B cell (primary cell): ENCODE measurements at regions not wholly inside any gene's neighbourhood (a gene's known extent, or its start where the extent isn't known, plus 50 kb on each side); places are given as distances from the start of the nearest gene placed in this dataset.

ENCODE experiments used
- ATAC-seq: fragments of 200-7000 bp; cut with Tn5 transposase; one replicate; pipeline ENCODE4 v1.10.0; 2021; ENCODE audit warnings: low read depth, mild to moderate bottlenecking, moderate number of reproducible peaks, moderate library complexity
- CTCF ChIA-PET: fragments of 350-600 bp; sonication (Branson Sonifier 250); formaldehyde crosslinking; loops from one replicate; lab custom pipeline; 2021; ENCODE audit warnings: antibody characterized with exemption, inconsistent platforms; lab: Charles Lee
- POLR2A ChIA-PET: fragments of 350-600 bp; sonication (Branson Sonifier 250); formaldehyde crosslinking; loops from one replicate; lab custom pipeline; 2021; ENCODE audit warnings: antibody characterized with exemption; lab: Charles Lee
- DNase-seq: peaks from one replicate; pipeline ENCODE4 v3.0.0; 2013
- H2AFZ ChIP-seq: 2 replicates; pipeline ENCODE4 v1.6.1; 2012; ENCODE audit warnings: mild to moderate bottlenecking, low read depth, low read length; ENCODE audit not compliant: insufficient read depth, poor library complexity, severe bottlenecking
- H3K27ac ChIP-seq, 2 donors: 1 replicate in 1 of 2; 2 replicates in 1 of 2; pipeline ENCODE4 v1.5.1; 2012 to 2013; ENCODE audit warnings: low read length in 2 of 2, mild to moderate bottlenecking in 2 of 2, moderate library complexity in 1 of 2
- H3K27me3 ChIP-seq, 4 experiments: fragments of 200-600 bp in 1 of 4; sonication (generic) in 1 of 4; replicated peaks in 1 of 4; 1 replicate in 2 of 4; 2 replicates in 2 of 4; pipeline versions ENCODE4 v1.6.1 to v1.7.0; 2013 to 2016; ENCODE audit warnings: low read length in 3 of 4, mild to moderate bottlenecking in 2 of 4, mixed read lengths in 1 of 4, moderate library complexity in 1 of 4; ENCODE audit not compliant: insufficient read depth in 4 of 4, control insufficient read depth in 3 of 4; ENCODE audit errors: control extremely low read depth in 1 of 4
- H3K36me3 ChIP-seq, 2 experiments: replicated peaks in 1 of 2; 1 replicate in 1 of 2; 2 replicates in 1 of 2; pipeline versions ENCODE4 v1.6.1 to v1.7.1; 2013; ENCODE audit warnings: low read length in 1 of 2; ENCODE audit not compliant: insufficient read depth in 2 of 2, control insufficient read depth in 1 of 2; ENCODE audit errors: control extremely low read depth in 1 of 2, extremely low read depth in 1 of 2
- H3K4me1 ChIP-seq, 2 donors: fragments of 200-600 bp in 1 of 2; sonication (generic) in 1 of 2; 1 replicate in 1 of 2; 2 replicates in 1 of 2; pipeline versions ENCODE4 v1.5.1 to v1.6.1; 2013 to 2017; ENCODE audit warnings: low read length in 2 of 2; ENCODE audit not compliant: control insufficient read depth in 2 of 2, insufficient read depth in 2 of 2
- H3K4me2 ChIP-seq: replicated peaks from 2 replicates; pipeline ENCODE3; 2012; ENCODE audit warnings: mild to moderate bottlenecking, low read depth, low read length; ENCODE audit not compliant: poor library complexity, severe bottlenecking
- H3K4me3 ChIP-seq, 5 experiments: fragments of 200-600 bp in 1 of 5; sonication (generic) in 1 of 5; 1 replicate in 3 of 5; 2 replicates in 2 of 5; pipeline versions ENCODE4 v1.5.1 to v1.7.0; 2011 to 2016; ENCODE audit warnings: low read length in 4 of 5, mild to moderate bottlenecking in 4 of 5, low read depth in 2 of 5, control low read depth in 1 of 5, moderate library complexity in 1 of 5; ENCODE audit not compliant: insufficient read depth in 1 of 5; ENCODE audit errors: control extremely low read depth in 1 of 5, extremely low read depth in 1 of 5
- H3K79me2 ChIP-seq: fragments of 200-600 bp; sonication (generic); one replicate; pipeline ENCODE4 v1.6.0; 2016; ENCODE audit warnings: low read length; ENCODE audit not compliant: control insufficient read depth, insufficient read depth
- H3K9ac ChIP-seq: fragments of 200-600 bp; sonication (generic); 2 replicates; pipeline ENCODE4 v1.6.1; 2017; ENCODE audit warnings: mild to moderate bottlenecking, low read length, moderate library complexity
- H3K9me3 ChIP-seq, 3 donors: one replicate each; pipeline versions ENCODE4 v1.6.1 to v1.7.1; 2013; ENCODE audit warnings: low read length in 2 of 3; ENCODE audit not compliant: control insufficient read depth in 2 of 3, insufficient read depth in 1 of 3; ENCODE audit errors: control extremely low read depth in 1 of 3
- H4K20me1 ChIP-seq: 2 replicates; pipeline ENCODE4 v1.6.0; 2012; ENCODE audit warnings: mild to moderate bottlenecking, low read length; ENCODE audit not compliant: insufficient read depth, control insufficient read depth, poor library complexity, severe bottlenecking
- H3K27ac Mint-ChIP-seq: one replicate; pipeline ENCODE4 v1.8.0; 2021; ENCODE audit warnings: mixed read lengths
- H3K27me3 Mint-ChIP-seq: one replicate; pipeline ENCODE4 v1.8.0; 2021; ENCODE audit warnings: mixed read lengths
- H3K4me1 Mint-ChIP-seq: one replicate; pipeline ENCODE4 v1.8.0; 2021; ENCODE audit warnings: mixed read lengths
- H3K4me3 Mint-ChIP-seq: one replicate; pipeline ENCODE4 v1.8.0; 2021; ENCODE audit warnings: mixed read lengths
- H3K9me3 Mint-ChIP-seq: one replicate; pipeline ENCODE4 v1.8.0; 2022; ENCODE audit warnings: mixed read lengths; ENCODE audit not compliant: insufficient read depth
- EZH2 ChIP-seq: IDR thresholded peaks from 2 replicates; pipeline ENCODE4 v1.6.1; 2012; ENCODE audit warnings: borderline replicate concordance, low read depth, mild to moderate bottlenecking, moderate library complexity, low read length; ENCODE audit not compliant: insufficient read depth, poor library complexity, severe bottlenecking
- WGBS: methylation state at CpG from one replicate; pipeline ENCODE4 v1.1.5; 2013; ENCODE audit warnings: missing lambda C conversion rate; ENCODE audit not compliant: insufficient coverage; 5-methylcytosine and 5-hydroxymethylcytosine counted together
- intact Hi-C: fragments of 100-400 bp; cut with micrococcal nuclease; formaldehyde crosslinking; loops from one replicate; pipeline ENCODE4 v1.10.0; 2022
- TF ChIP-seq, protein P1 (sequence below): fragments of 200-600 bp; IDR thresholded peaks from one replicate; pipeline ENCODE4 v1.8.0; 2022; ENCODE audit warnings: antibody characterized with exemption, mild to moderate bottlenecking

DNA sequence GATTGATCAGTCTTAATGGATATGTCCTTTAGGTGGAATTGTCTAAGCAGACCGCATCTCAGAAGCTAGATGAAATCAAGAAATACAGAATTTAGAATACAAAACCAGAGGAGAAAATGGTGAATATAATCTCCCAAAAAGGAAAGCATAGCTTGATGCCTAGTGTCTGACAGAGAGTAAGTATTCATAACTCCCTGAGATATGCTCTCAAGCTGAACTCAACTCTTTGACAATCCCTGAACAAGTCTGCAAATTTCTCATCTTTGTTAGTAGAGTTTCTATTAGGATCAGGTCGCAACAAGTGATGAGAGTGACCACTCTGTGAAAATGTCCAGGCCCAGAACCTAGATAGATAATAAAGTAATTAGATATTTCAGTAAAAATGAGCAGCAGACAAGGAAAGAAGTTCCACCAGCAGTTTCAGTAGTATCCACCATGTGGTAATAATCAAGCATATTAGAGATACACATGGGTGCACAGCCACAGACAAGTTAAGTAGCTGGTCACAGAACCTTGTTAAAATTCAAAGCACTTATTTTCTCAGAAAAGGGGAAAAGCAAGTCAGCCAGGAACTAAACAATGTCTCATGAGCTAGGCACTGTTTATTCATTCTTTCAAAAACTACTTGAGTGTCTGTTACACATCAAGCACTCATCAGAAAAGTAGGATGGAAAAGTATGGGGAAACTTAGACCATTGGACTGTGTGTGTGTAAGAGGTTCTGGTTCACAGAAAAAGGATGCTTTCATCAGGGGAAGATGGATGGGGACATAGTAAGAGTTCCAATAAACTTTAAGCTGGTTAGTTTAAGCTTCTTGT is 481.5 kb upstream of the TUSC1 start:
- no CpG with 5 or more reads among the region's 2 CpGs for WGBS
- H3K4me3 ChIP-seq: no peak overlapping the region
- H3K9ac ChIP-seq: no peak overlapping the region
- H3K27ac ChIP-seq: no peak overlapping the region
- H3K4me1 Mint-ChIP-seq: no peaks in the 10 kb centered on the region
- H3K27me3 Mint-ChIP-seq: no peaks in the 10 kb centered on the region
- no peaks in the 10 kb centered on the region for H3K9me3 Mint-ChIP-seq
- CTCF ChIA-PET: interaction anchor here (0.6 kb wide), 1 partner anchor 77 kb away, joined by 6 read pairs; no protein-coding TSS in a partner anchor
- TF ChIP-seq, protein P1, sequence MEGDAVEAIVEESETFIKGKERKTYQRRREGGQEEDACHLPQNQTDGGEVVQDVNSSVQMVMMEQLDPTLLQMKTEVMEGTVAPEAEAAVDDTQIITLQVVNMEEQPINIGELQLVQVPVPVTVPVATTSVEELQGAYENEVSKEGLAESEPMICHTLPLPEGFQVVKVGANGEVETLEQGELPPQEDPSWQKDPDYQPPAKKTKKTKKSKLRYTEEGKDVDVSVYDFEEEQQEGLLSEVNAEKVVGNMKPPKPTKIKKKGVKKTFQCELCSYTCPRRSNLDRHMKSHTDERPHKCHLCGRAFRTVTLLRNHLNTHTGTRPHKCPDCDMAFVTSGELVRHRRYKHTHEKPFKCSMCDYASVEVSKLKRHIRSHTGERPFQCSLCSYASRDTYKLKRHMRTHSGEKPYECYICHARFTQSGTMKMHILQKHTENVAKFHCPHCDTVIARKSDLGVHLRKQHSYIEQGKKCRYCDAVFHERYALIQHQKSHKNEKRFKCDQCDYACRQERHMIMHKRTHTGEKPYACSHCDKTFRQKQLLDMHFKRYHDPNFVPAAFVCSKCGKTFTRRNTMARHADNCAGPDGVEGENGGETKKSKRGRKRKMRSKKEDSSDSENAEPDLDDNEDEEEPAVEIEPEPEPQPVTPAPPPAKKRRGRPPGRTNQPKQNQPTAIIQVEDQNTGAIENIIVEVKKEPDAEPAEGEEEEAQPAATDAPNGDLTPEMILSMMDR: no peak
- no peak for TF ChIP-seq EZH2
- intact Hi-C loops: no loop called here
- H2AFZ ChIP-seq: no peak overlapping the region
- H3K27ac Mint-ChIP-seq: no peak overlapping the region
- POLR2A ChIA-PET: no interaction called here
- H3K79me2 ChIP-seq: no peaks in the 10 kb centered on the region
- no peaks in the 10 kb centered on the region for H3K4me1 ChIP-seq
- H3K36me3 ChIP-seq: no peaks in the 10 kb centered on the region
- H3K4me2 ChIP-seq: no peak overlapping the region
- H3K27me3 ChIP-seq: no peaks in the 10 kb centered on the region
- no peaks in the 10 kb centered on the region for H4K20me1 ChIP-seq
- no peak overlapping the region for H3K4me3 Mint-ChIP-seq
- DNase-seq: no peak
- H3K9me3 ChIP-seq: peaks cover 0 to under 1% (median 0%) of the 10 kb centered on the region in 3 donors
- no peak for ATAC-seq

DNA sequence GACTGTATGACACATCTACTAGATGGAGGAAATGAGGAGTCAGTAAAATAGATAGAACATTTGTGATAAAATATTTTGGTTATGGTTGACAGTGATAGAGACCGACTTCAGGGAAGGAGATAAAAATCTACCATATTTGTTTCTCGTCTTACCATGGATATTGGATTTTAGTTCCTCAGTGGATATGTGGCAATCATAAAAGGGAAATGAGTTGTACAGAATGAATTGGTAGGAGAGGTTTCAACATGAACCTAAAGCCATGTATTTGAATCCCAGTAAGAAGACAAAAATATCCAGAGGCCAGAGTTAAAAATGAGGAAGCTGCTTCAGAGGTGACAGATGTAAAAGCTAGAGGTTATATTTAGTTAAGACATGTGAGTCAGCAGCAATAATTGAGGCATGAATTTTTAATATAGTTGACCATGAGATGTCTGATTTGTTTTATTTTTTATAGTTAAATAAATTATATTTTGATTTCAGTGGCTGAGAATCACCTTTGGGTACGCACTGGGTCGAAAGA is 480.4 kb upstream of the TUSC1 start:
- Histone ChIP-seq H3K4me3 (no peak overlapping the region), H3K4me1 (no peaks in the 10 kb centered on the region), H2AFZ (no peak overlapping the region), H3K4me2 (no peak overlapping the region), H3K27ac (no peak overlapping the region), H3K9me3 (no peaks in the 10 kb centered on the region), H3K79me2 (no peaks in the 10 kb centered on the region), H3K27me3 (no peaks in the 10 kb centered on the region), H3K9ac (no peak overlapping the region), H3K36me3 (no peaks in the 10 kb centered on the region), H4K20me1 (no peaks in the 10 kb centered on the region)
- DNase-seq (no peak), ATAC-seq (no peak)
- no peak overlapping the region for H3K27ac Mint-ChIP-seq
- CTCF ChIA-PET: no interaction called here
- TF ChIP-seq, protein P1: no peak
- TF ChIP-seq EZH2: no peak
- intact Hi-C loops: no loop called here
- no peaks in the 10 kb centered on the region for H3K9me3 Mint-ChIP-seq
- no CpG with 5 or more reads among the region's 4 CpGs for WGBS
- no peaks in the 10 kb centered on the region for H3K4me1 Mint-ChIP-seq
- no peaks in the 10 kb centered on the region for H3K27me3 Mint-ChIP-seq
- POLR2A ChIA-PET: no interaction called here
- no peak overlapping the region for H3K4me3 Mint-ChIP-seq
